DOHH2 (cell line): ENCODE measurements at regions not wholly inside any gene's neighbourhood (a gene's known extent, or its start where the extent isn't known, plus 50 kb on each side); places are given as distances from the start of the nearest gene placed in this dataset.
"Not testable (repeated sequence)": the region's sequence is repeated elsewhere in the genome, so short reads cannot be mapped to it uniquely, and the experiment has no call there.

Source experiments
- H3F3A ChIP-seq: fragments of 200-600 bp; sonication (generic), shearing (Covaris generic); 2 replicates; pipeline ENCODE4 v1.6.0; 2016; ENCODE audit warnings: antibody characterized with exemption, mild to moderate bottlenecking; ENCODE audit not compliant: control insufficient read depth, insufficient read depth
- H3K27ac ChIP-seq: fragments of 200-600 bp; sonication (generic); 2 replicates; pipeline ENCODE4 v1.5.1; 2014; ENCODE audit warnings: low read depth, mild to moderate bottlenecking, low read length, moderate library complexity
- H3K27me3 ChIP-seq: fragments of 200-600 bp; sonication (generic); 2 replicates; pipeline ENCODE4 v1.6.1; 2014; ENCODE audit warnings: mild to moderate bottlenecking, low read length, mixed read lengths; ENCODE audit not compliant: control insufficient read depth
- H3K36me3 ChIP-seq: fragments of 200-600 bp; sonication (generic); 2 replicates; pipeline ENCODE4 v1.6.1; 2014; ENCODE audit warnings: mild to moderate bottlenecking, low read length, moderate library complexity, mixed read lengths; ENCODE audit not compliant: control insufficient read depth
- H3K4me1 ChIP-seq: fragments of 200-600 bp; sonication (generic); 2 replicates; pipeline ENCODE4 v1.6.1; 2014; ENCODE audit warnings: mild to moderate bottlenecking, low read length, mixed read lengths; ENCODE audit not compliant: control insufficient read depth
- H3K4me2 ChIP-seq: fragments of 200-600 bp; sonication (generic); 2 replicates; pipeline ENCODE4 v1.6.0; 2014; ENCODE audit warnings: mild to moderate bottlenecking, low read length, moderate library complexity
- H3K4me3 ChIP-seq: fragments of 200-600 bp; sonication (generic); 2 replicates; pipeline ENCODE4 v1.5.1; 2014; ENCODE audit warnings: mild to moderate bottlenecking, low read length, mixed read lengths
- H3K79me2 ChIP-seq: fragments of 200-600 bp; sonication (generic); 2 replicates; pipeline ENCODE4 v1.6.1; 2014; ENCODE audit warnings: mild to moderate bottlenecking, low read length, mixed read lengths; ENCODE audit not compliant: control insufficient read depth
- H3K9me2 ChIP-seq: fragments of 200-600 bp; sonication (generic); replicated peaks from 2 replicates; pipeline ENCODE4 v1.6.1; 2014; ENCODE audit warnings: mild to moderate bottlenecking, low read length, mixed read lengths; ENCODE audit not compliant: control insufficient read depth
- H3K9me3 ChIP-seq: fragments of 200-600 bp; sonication (generic); 2 replicates; pipeline ENCODE4 v1.6.1; 2014; ENCODE audit warnings: antibody characterized with exemption, low read length, mixed read lengths; ENCODE audit not compliant: control insufficient read depth, insufficient read depth
- H4K20me1 ChIP-seq: fragments of 200-600 bp; sonication (generic); 2 replicates; pipeline ENCODE4 v1.6.0; 2014; ENCODE audit warnings: low read depth, mild to moderate bottlenecking, antibody characterized with exemption, low read length, moderate library complexity; ENCODE audit not compliant: control insufficient read depth, insufficient read depth
- EZH2phosphoT487 ChIP-seq: fragments of 200-600 bp; sonication (generic); IDR thresholded peaks from 2 replicates; pipeline ENCODE4 v1.6.1; 2017; ENCODE audit warnings: borderline replicate concordance, mild to moderate bottlenecking, antibody characterized with exemption, low read length, moderate library complexity, mixed read lengths
- TF ChIP-seq, protein P1 (sequence below): fragments of 200-600 bp; sonication (generic); IDR thresholded peaks from one replicate; pipeline ENCODE4 v1.5.1; 2014; ENCODE audit warnings: antibody characterized with exemption, mild to moderate bottlenecking, low read depth, low read length; ENCODE audit not compliant: poor library complexity, severe bottlenecking

DNA sequence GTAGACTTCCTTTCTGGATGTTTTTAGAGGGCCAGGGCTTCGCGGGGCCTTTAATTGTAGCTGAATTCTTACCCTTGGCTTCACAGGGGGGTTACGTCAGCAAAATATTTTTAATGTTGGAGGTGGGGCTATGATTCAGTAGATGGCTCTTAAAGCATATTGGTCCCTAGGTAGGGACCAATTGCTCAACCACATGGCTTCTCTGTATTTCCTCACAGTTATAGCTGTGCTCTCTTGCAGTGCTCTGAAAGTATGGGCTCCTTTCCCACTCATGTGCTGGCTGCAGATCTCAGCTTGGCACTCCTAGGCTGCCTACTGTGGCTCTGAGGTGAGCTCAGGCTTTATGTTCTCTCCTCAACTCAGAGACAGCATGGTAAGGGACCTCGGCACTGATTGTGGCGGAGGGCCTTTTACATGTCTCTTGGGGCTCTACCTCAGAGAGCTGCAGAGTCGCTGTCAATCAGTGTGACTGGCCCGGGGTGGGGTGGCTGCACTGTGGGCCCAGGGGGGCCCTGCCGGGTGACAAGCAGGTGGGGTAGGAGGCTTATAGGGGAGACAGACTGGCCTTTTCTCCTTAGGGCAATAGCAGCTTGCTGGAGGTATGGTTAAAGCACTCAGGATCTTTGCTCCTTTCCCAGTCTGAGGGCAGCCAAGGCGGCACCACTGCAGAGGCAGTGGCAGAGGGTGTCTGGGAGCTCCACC, 318.0 kb downstream of the DOK5 start:
- no peak overlapping the region for H3K4me3 ChIP-seq
- no peaks in the 10 kb centered on the region for H3K36me3 ChIP-seq
- TF ChIP-seq EZH2phosphoT487, result no peak
- TF ChIP-seq, protein P1, sequence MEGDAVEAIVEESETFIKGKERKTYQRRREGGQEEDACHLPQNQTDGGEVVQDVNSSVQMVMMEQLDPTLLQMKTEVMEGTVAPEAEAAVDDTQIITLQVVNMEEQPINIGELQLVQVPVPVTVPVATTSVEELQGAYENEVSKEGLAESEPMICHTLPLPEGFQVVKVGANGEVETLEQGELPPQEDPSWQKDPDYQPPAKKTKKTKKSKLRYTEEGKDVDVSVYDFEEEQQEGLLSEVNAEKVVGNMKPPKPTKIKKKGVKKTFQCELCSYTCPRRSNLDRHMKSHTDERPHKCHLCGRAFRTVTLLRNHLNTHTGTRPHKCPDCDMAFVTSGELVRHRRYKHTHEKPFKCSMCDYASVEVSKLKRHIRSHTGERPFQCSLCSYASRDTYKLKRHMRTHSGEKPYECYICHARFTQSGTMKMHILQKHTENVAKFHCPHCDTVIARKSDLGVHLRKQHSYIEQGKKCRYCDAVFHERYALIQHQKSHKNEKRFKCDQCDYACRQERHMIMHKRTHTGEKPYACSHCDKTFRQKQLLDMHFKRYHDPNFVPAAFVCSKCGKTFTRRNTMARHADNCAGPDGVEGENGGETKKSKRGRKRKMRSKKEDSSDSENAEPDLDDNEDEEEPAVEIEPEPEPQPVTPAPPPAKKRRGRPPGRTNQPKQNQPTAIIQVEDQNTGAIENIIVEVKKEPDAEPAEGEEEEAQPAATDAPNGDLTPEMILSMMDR, result no peak
- H3K27ac ChIP-seq, result no peak overlapping the region
- 0 out of 2 replicates have a peak, but pooled peaks cover 2% of the 10 kb centered on the region for H3K9me3 ChIP-seq
- H3K4me2 ChIP-seq, result no peak overlapping the region
- H4K20me1 ChIP-seq, result no peaks in the 10 kb centered on the region
- H3K4me1 ChIP-seq, result no peaks in the 10 kb centered on the region
- H3K79me2 ChIP-seq, result no peaks in the 10 kb centered on the region
- H3F3A ChIP-seq, result no peaks in the 10 kb centered on the region
- no peaks in the 10 kb centered on the region for H3K27me3 ChIP-seq
- no peaks in the 10 kb centered on the region for H3K9me2 ChIP-seq

DNA sequence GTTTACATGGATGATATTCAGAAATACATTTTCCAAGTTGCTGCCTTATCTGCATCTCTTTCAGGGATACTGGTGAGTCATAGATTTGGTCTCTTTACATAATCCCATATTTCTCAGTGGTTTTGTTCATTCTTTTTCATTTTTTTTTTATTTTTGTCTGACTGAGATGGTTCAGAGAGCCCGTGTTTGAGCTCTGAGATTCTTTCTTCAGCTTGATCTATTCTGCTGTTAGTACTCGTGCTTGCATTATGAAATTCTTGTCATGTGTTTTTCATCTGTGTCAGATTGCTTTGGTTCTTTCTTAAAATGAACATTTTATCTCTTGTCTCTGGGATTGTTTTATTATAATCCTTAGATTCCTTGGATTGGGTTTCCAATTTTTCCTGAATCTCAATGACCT, 317.3 kb downstream of the DOK5 start:
- Histone ChIP-seq H3K36me3 (no peaks in the 10 kb centered on the region), H3K9me2 (no peaks in the 10 kb centered on the region), H3K27me3 (no peaks in the 10 kb centered on the region), H3F3A (no peaks in the 10 kb centered on the region), H3K27ac (no peak overlapping the region), H3K4me2 (no peak overlapping the region), H3K79me2 (no peaks in the 10 kb centered on the region), H3K9me3 (0 out of 2 replicates have a peak, but pooled peaks cover 2% of the 10 kb centered on the region), H3K4me1 (no peaks in the 10 kb centered on the region), H4K20me1 (no peaks in the 10 kb centered on the region), H3K4me3 (no peak overlapping the region)
- no peak for TF ChIP-seq EZH2phosphoT487
- TF ChIP-seq, protein P1, result no peak

DNA sequence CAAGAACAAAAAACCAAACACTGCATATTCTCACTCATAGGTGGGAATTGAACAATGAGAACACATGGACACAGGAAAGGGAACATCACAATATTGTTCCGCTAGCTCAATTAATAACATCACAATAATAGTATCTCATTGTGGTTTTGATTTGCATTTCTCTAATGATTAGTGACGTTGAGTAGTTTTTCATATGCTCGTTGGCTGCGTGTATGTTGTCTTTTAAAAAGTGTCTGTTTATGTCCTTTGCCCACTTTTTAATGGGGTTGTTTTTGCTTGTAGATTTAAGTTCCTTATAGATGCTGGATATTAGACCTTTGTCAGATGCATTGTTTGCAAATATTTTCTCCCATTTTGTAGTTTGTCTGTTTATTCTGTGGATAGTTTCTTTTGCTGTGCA, 312.9 kb downstream of the DOK5 start:
- H3K36me3 ChIP-seq, H3K4me3 ChIP-seq, H3K27ac ChIP-seq, H4K20me1 ChIP-seq, H3K4me2 ChIP-seq, H3K9me2 ChIP-seq, H3K9me3 ChIP-seq, H3K27me3 ChIP-seq, H3K4me1 ChIP-seq, H3K79me2 ChIP-seq, H3F3A ChIP-seq: not testable (repeated sequence)

DNA sequence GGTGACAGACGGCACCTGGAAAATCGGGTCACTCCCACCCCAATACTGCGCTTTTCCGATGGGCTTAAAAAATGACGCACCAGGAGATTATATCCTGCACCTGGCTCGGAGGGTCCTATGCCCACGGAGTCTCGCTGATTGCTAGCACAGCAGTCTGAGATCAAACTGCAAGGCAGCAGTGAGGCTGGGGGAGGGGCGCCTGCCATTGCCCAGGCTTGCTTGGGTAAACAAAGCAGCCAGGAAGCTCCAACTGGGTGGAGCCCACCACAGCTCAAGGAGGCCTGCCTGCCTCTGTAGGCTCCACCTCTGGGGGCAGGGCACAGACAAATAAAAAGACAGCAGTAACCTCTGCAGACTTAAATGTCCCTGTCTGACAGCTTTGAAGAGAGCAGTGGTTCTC, 307.4 kb downstream of the DOK5 start:
- not testable (repeated sequence) for H3K9me3 ChIP-seq, H3K27ac ChIP-seq, H3F3A ChIP-seq, H3K9me2 ChIP-seq, H3K79me2 ChIP-seq, H3K4me2 ChIP-seq, H3K27me3 ChIP-seq, H3K36me3 ChIP-seq, H4K20me1 ChIP-seq, H3K4me1 ChIP-seq, H3K4me3 ChIP-seq
